HEK293 (cell line): ENCODE measurements at regions not wholly inside any gene's neighbourhood (a gene's known extent, or its start where the extent isn't known, plus 50 kb on each side); places are given as distances from the start of the nearest gene placed in this dataset.

Experiments
- CTCF ChIA-PET: fragments of 350-600 bp; formaldehyde crosslinking; extraction: SDS; loops from one replicate; lab custom pipeline; 2021; ENCODE audit warnings: antibody characterized with exemption; lab: Yijun Ruan, JAX
- POLR2A ChIA-PET: fragments of 300-600 bp; formaldehyde crosslinking; extraction: SDS; loops from one replicate; lab custom pipeline; 2020; ENCODE audit warnings: antibody characterized with exemption, inconsistent platforms; lab: Yijun Ruan, JAX
- H3K27ac ChIP-seq: fragments of 200-500 bp; sonication (Bioruptor generic); 2 replicates; pipeline ENCODE4 v1.5.1; 2014; ENCODE audit warnings: low read depth, low read length, control low read depth, inconsistent platforms; ENCODE audit errors: extremely low read depth
- H3K36me3 ChIP-seq, 2 experiments: fragments of 200-500 bp in 1 of 2; sonication (Bioruptor generic) in 1 of 2; 1 replicate in 1 of 2; 2 replicates in 1 of 2; pipeline ENCODE4 v1.5.1; 2014 to 2017; ENCODE audit warnings: inconsistent platforms in 2 of 2, low read length in 2 of 2; ENCODE audit not compliant: control insufficient read depth in 2 of 2, insufficient read depth in 1 of 2
- H3K4me1 ChIP-seq: fragments of 200-500 bp; sonication (Bioruptor generic); 2 replicates; pipeline ENCODE4 v1.5.1; 2014; ENCODE audit warnings: mild to moderate bottlenecking, low read length, inconsistent platforms; ENCODE audit not compliant: control insufficient read depth, insufficient read depth
- H3K4me3 ChIP-seq: 2 replicates; pipeline ENCODE4 v1.5.1; 2011; ENCODE audit warnings: low read depth, mild to moderate bottlenecking, control low read depth, low read length, moderate library complexity
- H3K9me3 ChIP-seq: fragments of 200-500 bp; sonication (Bioruptor generic); 2 replicates; pipeline ENCODE4 v1.5.1; 2014; ENCODE audit warnings: low read depth, low read length, inconsistent platforms; ENCODE audit not compliant: control insufficient read depth, insufficient read depth
- MYNN ChIP-seq: fragments of 450-650 bp; formaldehyde crosslinking; IDR thresholded peaks from 2 replicates; pipeline ENCODE4 v1.5.1; 2016; ENCODE audit warnings: missing biosample characterization, missing genetic modification characterization, borderline replicate concordance
- PRDM1 ChIP-seq: fragments of 450-650 bp; formaldehyde crosslinking; IDR thresholded peaks from 2 replicates; pipeline ENCODE4; 2016; ENCODE audit warnings: missing biosample characterization, missing genetic modification characterization
- ZNF2 ChIP-seq: fragments of 450-650 bp; formaldehyde crosslinking; IDR thresholded peaks from 2 replicates; pipeline ENCODE4 v1.5.1; 2016; ENCODE audit warnings: missing biosample characterization, missing genetic modification characterization
- ZNF302 ChIP-seq: fragments of 450-650 bp; formaldehyde crosslinking; IDR thresholded peaks from 2 replicates; pipeline ENCODE4 v1.5.1; 2016; ENCODE audit warnings: missing biosample characterization, missing genetic modification characterization, low read depth
- ZNF341 ChIP-seq: fragments of 450-650 bp; formaldehyde crosslinking; IDR thresholded peaks from 2 replicates; pipeline ENCODE4; 2016; ENCODE audit warnings: low read depth, missing biosample characterization, missing genetic modification characterization
- ZNF394 ChIP-seq: fragments of 450-650 bp; formaldehyde crosslinking; IDR thresholded peaks from 2 replicates; pipeline ENCODE4 v1.5.1; 2016; ENCODE audit warnings: missing biosample characterization, missing genetic modification characterization, mild to moderate bottlenecking, moderate library complexity, borderline replicate concordance
- ZNF48 ChIP-seq: fragments of 450-650 bp; formaldehyde crosslinking; IDR thresholded peaks from 2 replicates; pipeline ENCODE4 v1.5.1; 2016; ENCODE audit warnings: missing biosample characterization, missing genetic modification characterization
- ZNF521 ChIP-seq: fragments of 450-650 bp; formaldehyde crosslinking; IDR thresholded peaks from 2 replicates; pipeline ENCODE4 v1.5.1; 2017; ENCODE audit warnings: missing biosample characterization, mild to moderate bottlenecking, missing genetic modification characterization
- ZNF629 ChIP-seq: fragments of 450-650 bp; formaldehyde crosslinking; IDR thresholded peaks from 2 replicates; pipeline ENCODE4 v1.5.1; 2017; ENCODE audit warnings: missing biosample characterization, missing genetic modification characterization
- ZNF776 ChIP-seq: fragments of 450-650 bp; formaldehyde crosslinking; IDR thresholded peaks from 2 replicates; pipeline ENCODE4 v1.5.0; 2017; ENCODE audit warnings: missing biosample characterization, missing genetic modification characterization, borderline replicate concordance
- ZNF777 ChIP-seq: fragments of 450-650 bp; formaldehyde crosslinking; IDR thresholded peaks from 2 replicates; pipeline ENCODE4 v1.5.1; 2017; ENCODE audit warnings: missing biosample characterization, missing genetic modification characterization, borderline replicate concordance
- TF ChIP-seq, protein P1 (sequence below): fragments of 450-650 bp; formaldehyde crosslinking; IDR thresholded peaks from 2 replicates; pipeline ENCODE4 v1.5.1; 2016; ENCODE audit warnings: missing biosample characterization, missing genetic modification characterization
- TF ChIP-seq, protein P2 (sequence below): fragments of 450-650 bp; formaldehyde crosslinking; IDR thresholded peaks from 2 replicates; pipeline ENCODE4 v1.5.1; 2016; ENCODE audit warnings: missing biosample characterization, missing genetic modification characterization, borderline replicate concordance

DNA sequence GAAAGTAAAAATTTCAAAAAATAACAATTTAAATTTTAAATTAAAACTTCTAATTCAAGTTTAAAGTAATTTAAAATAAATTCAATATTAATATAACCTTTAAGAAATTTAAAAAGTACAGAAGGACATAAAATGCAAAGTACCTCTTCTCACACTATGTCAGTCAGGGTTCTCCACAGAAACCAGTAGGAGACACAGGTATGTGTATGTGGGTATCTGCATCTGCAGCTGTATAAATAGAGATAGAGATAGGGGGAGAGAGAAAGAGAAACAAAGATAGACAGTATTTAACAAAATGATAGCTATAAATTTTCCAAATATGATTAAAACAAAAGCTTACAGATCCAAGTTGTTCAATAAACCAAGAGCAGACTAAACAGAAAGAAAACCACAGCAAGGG lies 190.8 kb downstream of the ERMARD start (continued):
- TF ChIP-seq MYNN (no peak), ZNF302 (tag by site-specific recombination) (no peak), ZNF48 (tag by site-specific recombination) (no peak)

DNA sequence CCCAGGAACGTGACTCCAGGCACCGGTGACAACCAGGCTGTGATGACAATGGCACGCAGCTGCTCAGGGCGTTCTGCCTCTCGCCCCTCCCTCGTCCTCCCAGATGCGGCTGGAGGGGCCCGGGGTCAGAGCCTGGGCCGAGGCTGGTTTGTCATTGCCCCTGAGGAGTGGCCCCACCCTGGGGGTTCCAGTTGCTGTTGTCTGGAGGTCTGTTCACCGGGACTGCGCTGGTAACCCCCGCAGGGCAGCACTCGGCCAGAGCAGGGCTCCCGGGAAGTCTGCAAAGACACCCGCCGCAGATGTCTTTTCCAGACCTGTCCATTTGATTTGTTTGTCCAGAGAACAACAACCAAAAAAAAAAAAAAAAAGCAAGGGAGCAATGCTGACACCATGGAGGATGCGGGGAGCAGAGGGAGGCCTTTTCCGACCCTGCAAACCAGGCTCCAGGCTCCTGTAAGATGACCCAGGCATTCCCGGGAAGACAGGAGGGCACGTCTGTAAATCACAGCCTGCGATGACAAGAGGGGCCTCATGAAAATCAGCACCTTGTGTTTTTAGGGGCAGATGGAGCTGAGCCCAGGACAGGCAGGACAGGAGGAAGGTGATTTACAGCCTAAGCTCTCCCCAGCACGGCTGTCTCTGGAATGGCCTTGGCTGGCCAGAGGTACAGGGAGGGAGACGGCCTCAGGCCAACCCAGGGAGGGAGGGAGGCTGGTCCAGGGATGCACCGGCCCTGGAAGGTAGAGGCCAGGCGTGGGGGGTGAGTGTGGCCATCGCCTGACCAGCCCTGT lies 189.3 kb downstream of the ERMARD start:
- CTCF ChIA-PET, result no interaction called here
- Histone ChIP-seq H3K4me1 (no peaks in the 10 kb centered on the region), H3K4me3 (no peak overlapping the region), H3K9me3 (no peaks in the 10 kb centered on the region)
- TF ChIP-seq PRDM1 (tag by site-specific recombination) (no peak), ZNF776 (tag by site-specific recombination) (no peak), ZNF629 (tag by site-specific recombination) (no peak), ZNF777 (tag by site-specific recombination) (no peak), ZNF341 (0 out of 2 replicates have a peak, but pooled peaks have one; percentile 12)
- TF ChIP-seq, protein P1, sequence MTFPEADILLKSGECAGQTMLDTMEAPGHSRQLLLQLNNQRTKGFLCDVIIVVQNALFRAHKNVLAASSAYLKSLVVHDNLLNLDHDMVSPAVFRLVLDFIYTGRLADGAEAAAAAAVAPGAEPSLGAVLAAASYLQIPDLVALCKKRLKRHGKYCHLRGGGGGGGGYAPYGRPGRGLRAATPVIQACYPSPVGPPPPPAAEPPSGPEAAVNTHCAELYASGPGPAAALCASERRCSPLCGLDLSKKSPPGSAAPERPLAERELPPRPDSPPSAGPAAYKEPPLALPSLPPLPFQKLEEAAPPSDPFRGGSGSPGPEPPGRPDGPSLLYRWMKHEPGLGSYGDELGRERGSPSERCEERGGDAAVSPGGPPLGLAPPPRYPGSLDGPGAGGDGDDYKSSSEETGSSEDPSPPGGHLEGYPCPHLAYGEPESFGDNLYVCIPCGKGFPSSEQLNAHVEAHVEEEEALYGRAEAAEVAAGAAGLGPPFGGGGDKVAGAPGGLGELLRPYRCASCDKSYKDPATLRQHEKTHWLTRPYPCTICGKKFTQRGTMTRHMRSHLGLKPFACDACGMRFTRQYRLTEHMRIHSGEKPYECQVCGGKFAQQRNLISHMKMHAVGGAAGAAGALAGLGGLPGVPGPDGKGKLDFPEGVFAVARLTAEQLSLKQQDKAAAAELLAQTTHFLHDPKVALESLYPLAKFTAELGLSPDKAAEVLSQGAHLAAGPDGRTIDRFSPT (tag by site-specific recombination), result no peak
- TF ChIP-seq, protein P2, sequence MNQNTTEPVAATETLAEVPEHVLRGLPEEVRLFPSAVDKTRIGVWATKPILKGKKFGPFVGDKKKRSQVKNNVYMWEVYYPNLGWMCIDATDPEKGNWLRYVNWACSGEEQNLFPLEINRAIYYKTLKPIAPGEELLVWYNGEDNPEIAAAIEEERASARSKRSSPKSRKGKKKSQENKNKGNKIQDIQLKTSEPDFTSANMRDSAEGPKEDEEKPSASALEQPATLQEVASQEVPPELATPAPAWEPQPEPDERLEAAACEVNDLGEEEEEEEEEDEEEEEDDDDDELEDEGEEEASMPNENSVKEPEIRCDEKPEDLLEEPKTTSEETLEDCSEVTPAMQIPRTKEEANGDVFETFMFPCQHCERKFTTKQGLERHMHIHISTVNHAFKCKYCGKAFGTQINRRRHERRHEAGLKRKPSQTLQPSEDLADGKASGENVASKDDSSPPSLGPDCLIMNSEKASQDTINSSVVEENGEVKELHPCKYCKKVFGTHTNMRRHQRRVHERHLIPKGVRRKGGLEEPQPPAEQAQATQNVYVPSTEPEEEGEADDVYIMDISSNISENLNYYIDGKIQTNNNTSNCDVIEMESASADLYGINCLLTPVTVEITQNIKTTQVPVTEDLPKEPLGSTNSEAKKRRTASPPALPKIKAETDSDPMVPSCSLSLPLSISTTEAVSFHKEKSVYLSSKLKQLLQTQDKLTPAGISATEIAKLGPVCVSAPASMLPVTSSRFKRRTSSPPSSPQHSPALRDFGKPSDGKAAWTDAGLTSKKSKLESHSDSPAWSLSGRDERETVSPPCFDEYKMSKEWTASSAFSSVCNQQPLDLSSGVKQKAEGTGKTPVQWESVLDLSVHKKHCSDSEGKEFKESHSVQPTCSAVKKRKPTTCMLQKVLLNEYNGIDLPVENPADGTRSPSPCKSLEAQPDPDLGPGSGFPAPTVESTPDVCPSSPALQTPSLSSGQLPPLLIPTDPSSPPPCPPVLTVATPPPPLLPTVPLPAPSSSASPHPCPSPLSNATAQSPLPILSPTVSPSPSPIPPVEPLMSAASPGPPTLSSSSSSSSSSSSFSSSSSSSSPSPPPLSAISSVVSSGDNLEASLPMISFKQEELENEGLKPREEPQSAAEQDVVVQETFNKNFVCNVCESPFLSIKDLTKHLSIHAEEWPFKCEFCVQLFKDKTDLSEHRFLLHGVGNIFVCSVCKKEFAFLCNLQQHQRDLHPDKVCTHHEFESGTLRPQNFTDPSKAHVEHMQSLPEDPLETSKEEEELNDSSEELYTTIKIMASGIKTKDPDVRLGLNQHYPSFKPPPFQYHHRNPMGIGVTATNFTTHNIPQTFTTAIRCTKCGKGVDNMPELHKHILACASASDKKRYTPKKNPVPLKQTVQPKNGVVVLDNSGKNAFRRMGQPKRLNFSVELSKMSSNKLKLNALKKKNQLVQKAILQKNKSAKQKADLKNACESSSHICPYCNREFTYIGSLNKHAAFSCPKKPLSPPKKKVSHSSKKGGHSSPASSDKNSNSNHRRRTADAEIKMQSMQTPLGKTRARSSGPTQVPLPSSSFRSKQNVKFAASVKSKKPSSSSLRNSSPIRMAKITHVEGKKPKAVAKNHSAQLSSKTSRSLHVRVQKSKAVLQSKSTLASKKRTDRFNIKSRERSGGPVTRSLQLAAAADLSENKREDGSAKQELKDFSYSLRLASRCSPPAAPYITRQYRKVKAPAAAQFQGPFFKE, result no peak
- TF ChIP-seq, all 188 proteins: peak for 1
- no peaks in the 10 kb centered on the region for H3K36me3 ChIP-seq
- POLR2A ChIA-PET, result no interaction called here
- no peak overlapping the region for H3K27ac ChIP-seq

DNA sequence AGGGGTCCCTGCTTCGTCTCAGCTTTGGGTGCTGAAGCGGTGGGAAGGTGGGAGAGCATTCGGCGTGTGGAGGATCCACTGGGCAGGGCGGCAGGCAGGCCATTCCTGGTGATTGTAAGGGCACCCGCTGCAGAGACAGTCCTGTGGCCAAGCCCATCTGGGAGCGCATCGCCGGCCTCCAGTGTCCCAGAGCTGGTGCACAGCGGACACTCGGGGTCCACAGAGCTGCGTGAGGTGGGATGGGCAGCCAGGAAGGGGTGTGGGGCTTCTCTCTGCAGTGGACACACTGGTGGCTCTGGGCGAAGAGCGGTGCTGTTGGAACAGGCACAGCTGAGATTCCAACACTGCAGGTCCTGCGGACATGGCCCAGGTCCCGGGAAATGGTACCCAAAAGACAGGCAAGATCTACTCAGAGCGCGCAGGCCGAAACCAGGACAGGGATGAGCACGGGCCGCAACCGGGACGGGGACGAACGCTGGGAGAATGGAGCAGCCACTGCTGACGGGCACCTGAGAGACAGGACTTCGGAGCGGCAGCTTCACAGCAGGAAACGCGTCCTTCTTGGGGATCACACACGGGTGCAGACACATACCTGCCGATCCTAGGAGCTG lies 188.2 kb downstream of the ERMARD start:
- Histone ChIP-seq H3K36me3 (no peaks in the 10 kb centered on the region), H3K4me1 (no peaks in the 10 kb centered on the region), H3K4me3 (no peak overlapping the region), H3K27ac (no peak overlapping the region), H3K9me3 (no peaks in the 10 kb centered on the region)
- POLR2A ChIA-PET, result no interaction called here
- TF ChIP-seq ZNF521 (tag by site-specific recombination) (no peak), ZNF394 (tag by site-specific recombination) (no peak), MYNN (no peak), ZNF2 (tag by site-specific recombination) (no peak)
- CTCF ChIA-PET, result interaction anchor here (0.7 kb wide), 1 partner anchor 297 kb away, joined by 3 read pairs; no protein-coding TSS in a partner anchor
